ENCODE measurements at regions not wholly inside any gene's neighbourhood (a gene's known extent, or its start where the extent isn't known, plus 50 kb on each side); places are given as distances from the start of the nearest gene placed in this dataset.

- ATAC-seq (no peak), FAIRE-seq (no peak), DNase-seq (ENCODE audit: extremely low read depth in 1 of 4, low spot score in 3 of 4) (no peak)
- Histone ChIP-seq H3K4me3 (no peak overlapping the region), H3K36me3 (ENCODE audit: control insufficient read depth, insufficient read depth, low read length) (no peaks in the 10 kb centered on the region), H3K27ac (ENCODE audit: extremely low read depth, low read depth, low read length) (no peak overlapping the region), H3K4me1 (replicated peaks in 1 of 2; ENCODE audit: control insufficient read depth in 2 of 2, insufficient read depth in 2 of 2, low read length in 2 of 2) (no peaks in the 10 kb centered on the region), H3K9me1 (ENCODE audit: control insufficient read depth, insufficient read depth, low read length) (no peaks in the 10 kb centered on the region), H3K9ac (ENCODE audit: insufficient read depth in 1 of 2, low read depth in 2 of 2, low read length in 2 of 2) (no peak overlapping the region), H3K27me3 (ENCODE audit: control insufficient read depth in 2 of 2, insufficient read depth in 2 of 2, low read length in 2 of 2) (no peaks in the 10 kb centered on the region), H3K4me2 (ENCODE audit: insufficient read depth, low read length) (no peak overlapping the region), H3K79me2 (ENCODE audit: control insufficient read depth, insufficient read depth, low read length) (no peaks in the 10 kb centered on the region), H3K9me3 (replicated peaks; ENCODE audit: control insufficient read depth, insufficient read depth, low read depth, low read length) (no peaks in the 10 kb centered on the region), H4K20me1 (replicated peaks; ENCODE audit: control insufficient read depth, insufficient read depth, low read length) (no peaks in the 10 kb centered on the region), H2AFZ (ENCODE audit: low read depth, low read length) (no peak overlapping the region)
- WGBS (ENCODE audit: insufficient coverage, low coverage, missing lambda C conversion rate): 0% methylated on average over 3 of the region's 5 CpGs
- BruUV-seq (replicated peaks): no TSS peak
- CTCF ChIA-PET (ENCODE audit: low intra/inter-chr PET ratio): no interaction called here
- intact Hi-C loops (cut with micrococcal nuclease): no loop called here
- in situ Hi-C loops (cut with MboI): no loop called here
- no peak for TF ChIP-seq ZHX1 (conservative IDR thresholded peaks at IDR 0.05; ENCODE audit: low read length)
- TF ChIP-seq TARDBP (IDR thresholded peaks at IDR 0.05): no peak
- no peak for TF ChIP-seq FOXA3 (CRISPR knock-in tag; conservative IDR thresholded peaks at IDR 0.05 in 1 of 2, IDR thresholded peaks at IDR 0.05 in 1 of 2)
- POLR2A ChIA-PET: interaction anchor here (0.6 kb wide), 1 partner anchor 8 kb away, joined by 3 read pairs; no protein-coding TSS in a partner anchor
These were observed 561.4 kb downstream of the BNC2 start for GRCh38 chr9:16309082-16309468.

Measured in K562 (cell line).